Memory B cell (primary cell): ENCODE measurements at regions not wholly inside any gene's neighbourhood (a gene's known extent, or its start where the extent isn't known, plus 50 kb on each side); places are given as distances from the start of the nearest gene placed in this dataset.

ENCODE experiments used
- ATAC-seq: fragments of 150-1000 bp; cut with Tn5 transposase; 2 replicates; pipeline ENCODE4 v1.10.0; 2021; ENCODE audit warnings: low read depth, mild to moderate bottlenecking, moderate library complexity
- DNase-seq, 2 donors: peaks; one replicate each; pipeline ENCODE4 v3.0.0; 2022; ENCODE audit warnings: low spot score in 2 of 2
- H3K27ac Mint-ChIP-seq: one replicate; pipeline ENCODE4 v1.8.0; 2022; ENCODE audit warnings: mild to moderate bottlenecking, moderate library complexity, mixed read lengths
- H3K27me3 Mint-ChIP-seq: one replicate; pipeline ENCODE4 v1.8.0; 2022; ENCODE audit warnings: mixed read lengths
- H3K36me3 Mint-ChIP-seq: one replicate; pipeline ENCODE4 v1.8.0; 2022; ENCODE audit warnings: mild to moderate bottlenecking, mixed read lengths
- H3K4me1 Mint-ChIP-seq: one replicate; pipeline ENCODE4 v1.8.0; 2022; ENCODE audit warnings: mixed read lengths
- H3K4me3 Mint-ChIP-seq: one replicate; pipeline ENCODE4 v1.8.0; 2022; ENCODE audit warnings: mild to moderate bottlenecking, moderate library complexity, mixed read lengths
- H3K9me3 Mint-ChIP-seq: one replicate; pipeline ENCODE4 v1.8.0; 2022; ENCODE audit warnings: mixed read lengths

DNA sequence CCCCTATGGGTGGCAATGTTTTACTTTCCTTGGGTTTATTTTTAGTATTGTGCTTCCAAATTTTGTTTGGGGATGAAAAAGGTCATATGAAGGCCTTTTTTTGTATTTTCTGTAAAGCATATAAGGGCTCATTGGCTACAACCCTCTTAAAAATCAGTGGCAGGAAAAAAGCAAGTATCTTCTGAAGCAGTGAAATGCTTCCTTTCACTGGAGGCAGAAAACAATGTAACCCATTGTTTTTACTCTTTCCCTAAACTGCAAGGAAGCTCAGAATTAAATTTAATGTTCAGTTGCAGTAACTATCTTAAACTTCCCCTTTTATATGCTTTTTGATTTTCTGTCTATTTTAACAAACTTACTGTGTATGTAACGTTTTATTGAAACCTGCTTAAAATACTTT is 148.7 kb upstream of the LYZL1 start:
- Mint-ChIP-seq H3K27ac (no peak overlapping the region), H3K36me3 (no peaks in the 10 kb centered on the region), H3K4me1 (no peaks in the 10 kb centered on the region), H3K4me3 (no peak overlapping the region), H3K9me3 (peaks cover 2% of the 10 kb centered on the region), H3K27me3 (no peaks in the 10 kb centered on the region)
- DNase-seq (no peak), ATAC-seq (no peak)

DNA sequence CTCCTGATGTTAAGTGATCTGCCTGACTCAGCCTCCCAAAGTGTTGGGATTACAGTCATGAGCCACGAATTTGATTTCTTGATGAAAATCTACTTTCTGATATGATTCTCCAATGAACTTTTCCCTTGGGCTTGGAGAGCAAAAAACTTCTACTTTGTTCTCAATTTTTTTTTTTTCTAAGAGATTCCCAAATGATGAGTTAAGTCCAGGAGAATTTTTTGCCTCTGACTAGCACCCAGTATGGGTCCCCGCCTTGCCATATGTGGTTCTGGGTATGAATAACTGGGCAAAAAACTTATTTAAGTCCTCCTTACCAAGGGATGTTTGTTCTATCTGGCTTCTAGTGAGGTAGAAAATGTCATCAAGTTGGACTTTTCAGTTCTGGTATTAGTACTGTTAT is 147.9 kb upstream of the LYZL1 start:
- Mint-ChIP-seq H3K9me3 (peaks cover 2% of the 10 kb centered on the region), H3K36me3 (no peaks in the 10 kb centered on the region), H3K4me3 (no peak overlapping the region), H3K27me3 (no peaks in the 10 kb centered on the region), H3K27ac (no peak overlapping the region), H3K4me1 (no peaks in the 10 kb centered on the region)
- DNase-seq (no peak), ATAC-seq (no peak)

DNA sequence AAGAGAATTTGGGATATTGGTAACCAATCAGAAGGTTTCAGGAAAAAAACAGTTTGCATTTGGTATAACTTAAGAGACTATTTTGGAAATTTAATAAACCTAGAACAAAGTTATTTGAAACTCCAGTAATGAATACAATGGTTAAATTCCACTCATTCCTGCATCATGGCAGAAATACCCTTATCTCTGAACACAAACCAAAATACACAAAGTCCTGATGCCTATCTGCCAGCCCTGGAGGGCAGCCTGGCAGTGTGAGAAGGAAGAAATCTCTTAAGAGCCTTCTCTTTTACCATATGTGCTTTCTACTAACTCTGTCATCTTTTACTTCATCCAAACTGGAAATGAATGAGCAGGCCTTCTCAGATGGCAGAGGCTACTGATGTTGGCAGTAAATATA is 147.1 kb upstream of the LYZL1 start:
- H3K4me3 Mint-ChIP-seq, result no peak overlapping the region
- DNase-seq (no peak), ATAC-seq (no peak)
- peaks cover 2% of the 10 kb centered on the region for H3K9me3 Mint-ChIP-seq
- no peak overlapping the region for H3K27ac Mint-ChIP-seq
- no peaks in the 10 kb centered on the region for H3K27me3 Mint-ChIP-seq
- H3K4me1 Mint-ChIP-seq, result no peaks in the 10 kb centered on the region
- H3K36me3 Mint-ChIP-seq, result no peaks in the 10 kb centered on the region

GRCh38 chr10:29142516-29143314 is 146.2 kb upstream of the LYZL1 start:
- Mint-ChIP-seq H3K27me3 (no peaks in the 10 kb centered on the region), H3K36me3 (no peaks in the 10 kb centered on the region), H3K27ac (no peak overlapping the region), H3K4me3 (no peak overlapping the region), H3K4me1 (no peaks in the 10 kb centered on the region), H3K9me3 (peaks cover 2% of the 10 kb centered on the region)
- ATAC-seq (no peak), DNase-seq (no peak)

GRCh38 chr10:29144126-29144525 is 144.7 kb upstream of the LYZL1 start:
- ATAC-seq (no peak), DNase-seq (no peak)
- no peaks in the 10 kb centered on the region for H3K27me3 Mint-ChIP-seq
- no peak overlapping the region for H3K4me3 Mint-ChIP-seq
- no peaks in the 10 kb centered on the region for H3K36me3 Mint-ChIP-seq
- H3K27ac Mint-ChIP-seq, result no peak overlapping the region
- H3K4me1 Mint-ChIP-seq, result no peaks in the 10 kb centered on the region
- H3K9me3 Mint-ChIP-seq, result no peaks in the 10 kb centered on the region

DNA sequence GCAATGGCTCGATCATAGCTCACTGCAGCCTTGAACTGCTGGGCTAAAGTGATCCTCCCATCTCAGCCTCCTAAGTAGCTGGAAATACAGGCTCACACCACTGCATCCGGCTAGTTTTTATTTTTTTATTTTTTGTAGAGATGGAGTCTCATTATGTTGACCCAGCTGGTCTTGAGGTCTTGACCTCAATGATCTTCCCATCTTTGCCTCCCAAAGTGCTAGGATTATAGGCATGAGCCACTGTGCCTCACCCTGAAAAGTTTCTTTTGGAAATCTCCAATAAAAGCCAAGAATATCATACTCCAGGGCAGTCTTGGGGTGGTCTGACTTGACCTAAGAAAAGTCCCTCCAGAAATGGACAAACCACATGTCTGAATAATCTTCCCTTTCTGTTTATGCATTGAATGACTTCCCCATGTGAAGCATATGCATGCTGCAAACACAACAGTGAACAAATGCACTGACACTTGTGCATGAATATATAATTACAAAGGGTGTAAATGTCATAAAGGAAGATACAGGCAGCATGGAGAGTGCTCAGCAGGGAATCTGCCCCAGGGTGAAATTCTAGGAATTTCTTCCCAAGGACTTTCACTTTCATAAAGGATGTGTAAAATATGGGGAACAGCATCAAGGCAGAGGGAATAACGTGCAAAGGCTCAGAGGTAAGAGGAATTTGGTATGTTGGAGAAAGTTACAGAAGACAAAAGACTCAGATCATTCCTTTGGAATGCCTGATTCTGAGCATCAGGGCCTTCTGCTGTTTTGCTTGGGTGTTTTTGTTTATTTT is 142.4 kb upstream of the LYZL1 start:
- no peak overlapping the region for H3K4me3 Mint-ChIP-seq
- H3K36me3 Mint-ChIP-seq, result no peaks in the 10 kb centered on the region
- no peaks in the 10 kb centered on the region for H3K27me3 Mint-ChIP-seq
- no peaks in the 10 kb centered on the region for H3K9me3 Mint-ChIP-seq
- no peak overlapping the region for H3K27ac Mint-ChIP-seq
- ATAC-seq (no peak), DNase-seq (no peak)
- H3K4me1 Mint-ChIP-seq, result no peaks in the 10 kb centered on the region

DNA sequence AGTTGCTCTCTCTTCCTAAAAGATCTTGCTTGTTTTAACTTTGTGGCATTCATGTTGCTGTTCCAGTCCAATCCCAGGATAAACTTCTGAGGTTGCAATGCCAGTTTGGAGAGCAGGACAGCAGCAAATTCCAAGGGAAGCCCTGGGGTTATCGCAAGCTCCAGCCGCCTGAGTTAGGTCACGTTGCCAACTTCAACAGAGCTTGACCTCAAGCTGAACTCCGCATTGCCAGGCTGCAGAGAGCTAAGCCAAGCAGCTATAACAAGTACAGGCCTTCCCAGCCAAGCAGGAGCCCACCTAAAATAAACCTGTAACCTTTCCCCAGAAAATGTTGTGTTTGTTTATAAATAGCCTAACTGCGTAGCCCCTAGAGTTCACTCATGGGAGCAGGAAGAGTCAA is 138.9 kb upstream of the LYZL1 start:
- H3K9me3 Mint-ChIP-seq, result no peaks in the 10 kb centered on the region
- DNase-seq (no peak), ATAC-seq (no peak)

GRCh38 chr10:29151005-29151404 is 137.9 kb upstream of the LYZL1 start:
- H3K9me3 Mint-ChIP-seq, result no peaks in the 10 kb centered on the region
- no peak for ATAC-seq
- H3K36me3 Mint-ChIP-seq, result no peaks in the 10 kb centered on the region
- no peak overlapping the region for H3K4me3 Mint-ChIP-seq
- no peaks in the 10 kb centered on the region for H3K27me3 Mint-ChIP-seq
- no peaks in the 10 kb centered on the region for H3K4me1 Mint-ChIP-seq
- DNase-seq, result no peak
- no peak overlapping the region for H3K27ac Mint-ChIP-seq

More for the DNA sequence above, 138.9 kb upstream of the LYZL1 start:
- no peaks in the 10 kb centered on the region for H3K27me3 Mint-ChIP-seq
- H3K36me3 Mint-ChIP-seq, result no peaks in the 10 kb centered on the region
- H3K4me3 Mint-ChIP-seq, result no peak overlapping the region
- no peak overlapping the region for H3K27ac Mint-ChIP-seq
- no peaks in the 10 kb centered on the region for H3K4me1 Mint-ChIP-seq

DNA sequence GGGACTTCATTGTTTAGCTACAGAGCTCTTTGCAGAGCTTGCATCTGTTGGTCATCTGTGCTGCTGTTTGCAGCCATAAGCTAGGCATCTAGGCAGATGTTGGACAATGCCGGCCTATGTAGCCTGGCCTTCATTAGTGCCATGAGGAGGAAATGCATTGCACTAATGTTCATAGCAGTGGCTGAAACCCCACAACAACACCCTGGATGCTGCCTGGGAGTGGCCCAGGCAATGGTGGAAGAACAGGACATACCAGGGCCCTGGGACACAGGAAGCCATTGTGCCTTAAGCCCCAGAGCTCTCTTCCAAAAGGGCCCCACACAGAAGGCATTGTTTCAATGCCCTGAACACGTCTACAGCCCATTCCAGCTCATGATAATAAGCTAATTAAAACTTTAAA is 131.5 kb upstream of the LYZL1 start:
- ATAC-seq, result no peak
- Mint-ChIP-seq H3K36me3 (no peaks in the 10 kb centered on the region), H3K4me1 (no peaks in the 10 kb centered on the region), H3K27ac (no peak overlapping the region), H3K4me3 (no peak overlapping the region), H3K9me3 (peaks cover 2% of the 10 kb centered on the region), H3K27me3 (no peaks in the 10 kb centered on the region)
- DNase-seq, result no peak

GRCh38 chr10:29158066-29158465 is 130.8 kb upstream of the LYZL1 start:
- Mint-ChIP-seq H3K27ac (no peak overlapping the region), H3K36me3 (no peaks in the 10 kb centered on the region), H3K9me3 (peaks cover 4% of the 10 kb centered on the region), H3K4me1 (no peaks in the 10 kb centered on the region), H3K27me3 (no peaks in the 10 kb centered on the region), H3K4me3 (no peak overlapping the region)
- DNase-seq (no peak), ATAC-seq (no peak)

DNA sequence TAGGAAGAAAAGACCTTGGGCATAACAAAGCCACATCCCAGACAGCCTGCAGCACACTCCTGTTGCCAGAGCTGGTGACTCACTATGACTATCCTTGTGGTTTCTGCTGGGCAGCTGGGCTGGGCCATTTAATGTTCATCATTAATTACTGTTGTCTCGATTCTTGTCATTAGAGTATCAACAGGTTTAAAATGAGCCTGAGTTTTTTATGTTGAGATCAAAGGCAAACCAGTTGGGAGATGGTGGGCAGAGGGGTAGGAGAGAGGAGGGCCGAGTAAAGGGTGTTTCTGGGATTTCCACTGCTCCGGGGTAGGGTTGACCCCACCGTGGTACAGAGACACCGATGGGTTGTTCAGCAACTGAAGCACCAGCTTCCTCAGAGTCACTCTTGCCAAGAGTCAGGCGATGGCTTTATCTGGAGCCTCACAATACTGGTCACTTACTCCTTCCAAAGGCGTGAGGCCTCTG is 128.7 kb upstream of the LYZL1 start:
- Mint-ChIP-seq H3K27me3 (no peaks in the 10 kb centered on the region), H3K27ac (no peak overlapping the region), H3K36me3 (no peaks in the 10 kb centered on the region), H3K4me3 (no peak overlapping the region), H3K9me3 (peaks cover 8% of the 10 kb centered on the region), H3K4me1 (no peaks in the 10 kb centered on the region)
- no peak for ATAC-seq
- no peak for DNase-seq

GRCh38 chr10:29163746-29164145 is 125.1 kb upstream of the LYZL1 start:
- no peaks in the 10 kb centered on the region for H3K27me3 Mint-ChIP-seq
- H3K4me3 Mint-ChIP-seq, result no peak overlapping the region
- DNase-seq, result no peak
- peaks cover 18% of the 10 kb centered on the region for H3K9me3 Mint-ChIP-seq
- H3K4me1 Mint-ChIP-seq, result no peaks in the 10 kb centered on the region
- ATAC-seq, result no peak
- no peak overlapping the region for H3K27ac Mint-ChIP-seq
- no peaks in the 10 kb centered on the region for H3K36me3 Mint-ChIP-seq

DNA sequence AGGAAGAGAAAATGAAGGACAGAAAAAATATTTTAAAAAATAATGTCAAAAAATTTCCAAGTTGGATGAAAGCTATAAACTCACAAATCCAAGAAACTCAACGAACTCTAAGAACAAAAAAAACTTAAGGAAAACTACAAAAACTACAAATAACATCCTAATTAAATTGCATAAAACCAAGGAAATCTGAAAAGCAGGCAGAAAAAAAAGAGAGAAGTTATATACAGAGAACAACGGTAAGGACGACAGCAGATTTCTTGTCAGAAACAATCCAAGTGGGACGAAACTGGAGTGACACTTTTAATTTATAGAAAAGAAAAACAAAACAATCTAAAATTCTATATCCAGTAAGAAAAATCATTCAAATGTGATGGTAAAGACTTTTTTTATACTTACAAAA is 122.2 kb upstream of the LYZL1 start:
- Mint-ChIP-seq H3K27me3 (no peaks in the 10 kb centered on the region), H3K27ac (no peak overlapping the region), H3K4me3 (no peak overlapping the region), H3K36me3 (peaks cover 2% of the 10 kb centered on the region), H3K4me1 (no peaks in the 10 kb centered on the region), H3K9me3 (peaks cover 26% of the 10 kb centered on the region)
- no peak for DNase-seq
- no peak for ATAC-seq

- no peaks in the 10 kb centered on the region for H3K4me1 Mint-ChIP-seq
- DNase-seq, result no peak
- H3K4me3 Mint-ChIP-seq, result no peak overlapping the region
- no peaks in the 10 kb centered on the region for H3K27me3 Mint-ChIP-seq
- H3K9me3 Mint-ChIP-seq, result peaks cover 26% of the 10 kb centered on the region
- no peak overlapping the region for H3K27ac Mint-ChIP-seq
- peaks cover 2% of the 10 kb centered on the region for H3K36me3 Mint-ChIP-seq
- no peak for ATAC-seq
Measured at GRCh38 chr10:29169021-29169420, 119.8 kb upstream of the LYZL1 start.
